ENCODE measurements at regions not wholly inside any gene's neighbourhood (a gene's known extent, or its start where the extent isn't known, plus 50 kb on each side); places are given as distances from the start of the nearest gene placed in this dataset.

DNA sequence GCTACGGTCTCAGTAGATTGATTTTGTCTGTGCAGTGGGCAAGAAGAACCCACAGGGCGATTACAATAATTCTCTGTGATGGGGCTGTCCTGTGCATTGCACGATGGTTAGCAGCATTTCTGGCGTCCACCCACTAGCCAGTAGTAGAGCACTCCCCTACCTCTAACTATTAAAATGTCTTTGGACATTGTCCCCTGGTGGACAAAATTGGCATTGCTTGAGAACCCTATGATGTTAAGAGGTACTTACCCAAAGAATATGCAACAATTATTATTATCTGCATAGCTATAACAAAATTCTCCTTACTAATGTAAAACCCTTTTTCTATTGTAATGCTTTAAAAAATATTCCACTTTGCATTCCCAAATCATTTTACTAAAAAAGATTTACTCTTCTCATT, 109.5 kb upstream of the VCX3A start:
- H4K20me1 ChIP-seq (ENCODE audit: insufficient read depth, low read depth, low read length): no peaks in the 10 kb centered on the region
- no peaks in the 10 kb centered on the region for H3K9me2 ChIP-seq (replicated peaks; ENCODE audit: insufficient read depth, low read length)
- no peak overlapping the region for H3K9ac ChIP-seq (ENCODE audit: low read length)
- H3K36me3 ChIP-seq (ENCODE audit: insufficient read depth, low read length): no peaks in the 10 kb centered on the region; the same call in 1 of the 2 replicates
- no peak overlapping the region for H3K4me2 ChIP-seq (ENCODE audit: low read depth, low read length, poor library complexity, severe bottlenecking)
- no peak overlapping the region for H3K4me3 ChIP-seq (ENCODE audit: low read length)
- no peak overlapping the region for H3K27ac ChIP-seq (ENCODE audit: low read length)
- peak; percentile 76 for DNase-seq
- H2AFZ ChIP-seq (ENCODE audit: low read length): no peak overlapping the region
- no peaks in the 10 kb centered on the region for H3K79me2 ChIP-seq (ENCODE audit: low read length)
- H3K4me1 ChIP-seq (ENCODE audit: low read length): no peaks in the 10 kb centered on the region
- no peaks in the 10 kb centered on the region for H3K27me3 ChIP-seq (ENCODE audit: low read length)
- H3K9me3 ChIP-seq (ENCODE audit: low read length): peaks cover 7% of the 10 kb centered on the region; the same call in 1 of the 2 replicates

DNA sequence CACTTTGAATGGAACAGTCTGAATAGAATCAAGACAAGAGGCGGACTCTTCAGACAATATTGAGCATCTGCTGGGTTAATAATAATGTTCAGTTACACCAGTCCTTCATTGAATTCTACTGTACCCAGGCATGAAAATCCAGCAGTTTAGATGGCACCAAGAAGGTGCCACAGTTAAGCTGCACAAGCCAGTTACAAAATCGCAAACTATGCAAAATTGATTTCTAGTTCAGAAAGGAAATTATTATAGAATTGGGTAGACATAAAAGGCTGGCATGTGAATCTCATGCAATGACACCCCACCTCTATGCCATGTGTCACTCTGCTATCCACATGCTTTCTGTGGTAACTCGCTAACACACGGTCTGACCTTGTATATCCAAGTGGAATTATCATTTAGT, 105.8 kb upstream of the VCX3A start:
- Histone ChIP-seq H3K9me3 (ENCODE audit: low read length) (peaks cover 7% of the 10 kb centered on the region; the same call in 1 of the 2 replicates), H3K4me2 (ENCODE audit: low read depth, low read length, poor library complexity, severe bottlenecking) (no peak overlapping the region), H3K9me2 (replicated peaks; ENCODE audit: insufficient read depth, low read length) (peaks cover 5% of the 10 kb centered on the region; the same call in 1 of the 2 replicates), H3K9ac (ENCODE audit: low read length) (no peak overlapping the region), H4K20me1 (ENCODE audit: insufficient read depth, low read depth, low read length) (no peaks in the 10 kb centered on the region), H2AFZ (ENCODE audit: low read length) (no peak overlapping the region), H3K4me1 (ENCODE audit: low read length) (no peaks in the 10 kb centered on the region), H3K36me3 (ENCODE audit: insufficient read depth, low read length) (no peaks in the 10 kb centered on the region; the same call in 1 of the 2 replicates), H3K4me3 (ENCODE audit: low read length) (no peak overlapping the region), H3K27me3 (ENCODE audit: low read length) (no peaks in the 10 kb centered on the region), H3K27ac (ENCODE audit: low read length) (no peak overlapping the region), H3K79me2 (ENCODE audit: low read length) (no peaks in the 10 kb centered on the region)
- no peak for DNase-seq

DNA sequence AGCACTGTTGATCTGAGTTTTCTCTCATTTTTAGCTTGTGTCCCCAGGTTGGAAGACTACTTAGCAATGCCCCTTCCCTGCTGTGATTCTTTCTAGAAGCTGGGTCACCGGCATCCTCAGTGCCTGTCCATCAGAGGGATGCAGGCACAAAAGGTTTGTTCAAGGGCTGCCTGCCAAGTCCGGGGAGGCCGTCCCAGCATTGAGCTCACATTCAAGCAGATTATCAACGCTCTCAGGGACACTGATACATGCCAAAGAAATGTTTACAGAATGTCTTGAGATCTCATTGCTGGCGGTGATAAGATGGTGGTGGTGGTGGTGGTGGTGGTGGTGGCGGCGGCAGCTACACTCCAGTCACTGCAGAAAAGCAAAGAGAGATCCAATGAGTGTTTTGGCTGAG, 79.6 kb upstream of the VCX3A start:
- Histone ChIP-seq H3K27me3 (ENCODE audit: low read length) (no peaks in the 10 kb centered on the region), H3K79me2 (ENCODE audit: low read length) (no peaks in the 10 kb centered on the region), H3K36me3 (ENCODE audit: insufficient read depth, low read length) (no peaks in the 10 kb centered on the region), H2AFZ (ENCODE audit: low read length) (no peak overlapping the region), H3K9ac (ENCODE audit: low read length) (no peak overlapping the region), H4K20me1 (ENCODE audit: insufficient read depth, low read depth, low read length) (no peaks in the 10 kb centered on the region), H3K9me3 (ENCODE audit: low read length) (no peaks in the 10 kb centered on the region), H3K27ac (ENCODE audit: low read length) (no peak overlapping the region), H3K4me2 (ENCODE audit: low read depth, low read length, poor library complexity, severe bottlenecking) (no peak overlapping the region), H3K9me2 (replicated peaks; ENCODE audit: insufficient read depth, low read length) (no peaks in the 10 kb centered on the region), H3K4me1 (ENCODE audit: low read length) (peaks cover 14% of the 10 kb centered on the region), H3K4me3 (ENCODE audit: low read length) (no peak overlapping the region)
- DNase-seq: no peak

DNA sequence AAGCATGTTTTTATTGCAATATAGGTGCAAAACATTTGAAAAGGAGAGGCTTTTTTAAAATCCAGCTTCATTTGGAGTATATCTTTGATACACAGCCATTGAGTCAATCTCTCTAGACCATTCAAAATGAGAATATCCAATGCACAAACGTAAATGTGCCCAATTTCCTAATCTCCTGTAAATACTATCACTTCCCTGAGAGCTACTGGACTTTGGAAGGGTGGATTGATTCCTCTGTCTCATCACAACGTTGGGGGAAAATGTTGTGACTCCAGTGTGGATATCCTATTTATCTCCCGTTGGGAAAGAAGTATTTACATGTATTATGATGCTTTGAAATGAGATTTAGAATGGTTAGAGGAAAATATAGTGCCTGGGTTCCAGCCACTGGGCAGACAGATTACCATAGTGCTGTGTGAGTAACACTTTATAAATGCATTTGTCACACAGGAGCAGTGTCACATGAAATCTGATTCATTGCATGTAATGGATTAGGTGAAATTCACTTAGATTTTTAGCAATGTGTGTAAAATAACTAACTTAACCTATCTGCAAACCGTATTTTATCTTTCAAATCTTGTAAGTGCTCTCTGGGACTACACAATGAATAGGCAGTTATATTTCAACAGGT, 64.4 kb upstream of the VCX3A start:
- H3K36me3 ChIP-seq (ENCODE audit: insufficient read depth, low read length): no peaks in the 10 kb centered on the region
- no peaks in the 10 kb centered on the region for H3K4me1 ChIP-seq (ENCODE audit: low read length)
- no peak overlapping the region for H2AFZ ChIP-seq (ENCODE audit: low read length)
- H3K4me2 ChIP-seq (ENCODE audit: low read depth, low read length, poor library complexity, severe bottlenecking): no peak overlapping the region
- no peak overlapping the region for H3K9ac ChIP-seq (ENCODE audit: low read length)
- H4K20me1 ChIP-seq (ENCODE audit: insufficient read depth, low read depth, low read length): no peaks in the 10 kb centered on the region
- DNase-seq: no peak
- H3K27ac ChIP-seq (ENCODE audit: low read length): no peak overlapping the region
- no peaks in the 10 kb centered on the region for H3K9me2 ChIP-seq (replicated peaks; ENCODE audit: insufficient read depth, low read length)
- no peaks in the 10 kb centered on the region for H3K79me2 ChIP-seq (ENCODE audit: low read length)
- H3K27me3 ChIP-seq (ENCODE audit: low read length): no peaks in the 10 kb centered on the region; the same call in 1 of the 2 replicates
- H3K4me3 ChIP-seq (ENCODE audit: low read length): no peak overlapping the region
- H3K9me3 ChIP-seq (ENCODE audit: low read length): no peaks in the 10 kb centered on the region
